ENCODE measurements at regions not wholly inside any gene's neighbourhood (a gene's known extent, or its start where the extent isn't known, plus 50 kb on each side); places are given as distances from the start of the nearest gene placed in this dataset.

DNA sequence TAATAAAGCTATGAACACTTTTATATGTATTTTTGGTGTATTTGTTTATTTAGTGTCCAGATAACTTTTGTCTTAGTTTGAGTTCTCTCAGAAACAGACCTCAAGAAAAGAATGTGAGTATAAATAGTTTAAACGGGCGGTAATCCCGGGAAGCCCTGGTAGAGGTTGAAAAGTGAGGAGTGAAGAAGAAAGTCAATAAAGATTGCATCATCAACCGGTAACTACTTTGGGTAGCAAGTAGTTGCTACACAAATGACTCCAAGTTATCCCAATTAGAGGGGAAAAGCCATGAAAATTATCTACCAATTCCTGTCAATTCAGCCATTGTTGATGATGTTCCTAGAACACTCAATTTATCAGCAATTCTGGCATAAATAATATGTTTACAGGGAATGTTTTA lies 870.3 kb upstream of the RAG2 start:
- H3K4me1 Mint-ChIP-seq (ENCODE audit: unreplicated experiment): no peaks in the 10 kb centered on the region
- H3K4me3 Mint-ChIP-seq (ENCODE audit: unreplicated experiment): no peak overlapping the region
- TF ChIP-seq, protein P1, sequence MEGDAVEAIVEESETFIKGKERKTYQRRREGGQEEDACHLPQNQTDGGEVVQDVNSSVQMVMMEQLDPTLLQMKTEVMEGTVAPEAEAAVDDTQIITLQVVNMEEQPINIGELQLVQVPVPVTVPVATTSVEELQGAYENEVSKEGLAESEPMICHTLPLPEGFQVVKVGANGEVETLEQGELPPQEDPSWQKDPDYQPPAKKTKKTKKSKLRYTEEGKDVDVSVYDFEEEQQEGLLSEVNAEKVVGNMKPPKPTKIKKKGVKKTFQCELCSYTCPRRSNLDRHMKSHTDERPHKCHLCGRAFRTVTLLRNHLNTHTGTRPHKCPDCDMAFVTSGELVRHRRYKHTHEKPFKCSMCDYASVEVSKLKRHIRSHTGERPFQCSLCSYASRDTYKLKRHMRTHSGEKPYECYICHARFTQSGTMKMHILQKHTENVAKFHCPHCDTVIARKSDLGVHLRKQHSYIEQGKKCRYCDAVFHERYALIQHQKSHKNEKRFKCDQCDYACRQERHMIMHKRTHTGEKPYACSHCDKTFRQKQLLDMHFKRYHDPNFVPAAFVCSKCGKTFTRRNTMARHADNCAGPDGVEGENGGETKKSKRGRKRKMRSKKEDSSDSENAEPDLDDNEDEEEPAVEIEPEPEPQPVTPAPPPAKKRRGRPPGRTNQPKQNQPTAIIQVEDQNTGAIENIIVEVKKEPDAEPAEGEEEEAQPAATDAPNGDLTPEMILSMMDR (IDR thresholded peaks at IDR 0.05; ENCODE audit: unreplicated experiment): no peak
- H3K27ac Mint-ChIP-seq (ENCODE audit: unreplicated experiment): no peak overlapping the region
- H3K36me3 Mint-ChIP-seq (ENCODE audit: low read depth, unreplicated experiment): no peaks in the 10 kb centered on the region
- DNase-seq (ENCODE audit: low spot score): no peak
- no peaks in the 10 kb centered on the region for H3K27me3 Mint-ChIP-seq (ENCODE audit: unreplicated experiment)
- no peaks in the 10 kb centered on the region for H3K9me3 Mint-ChIP-seq (ENCODE audit: unreplicated experiment)

DNA sequence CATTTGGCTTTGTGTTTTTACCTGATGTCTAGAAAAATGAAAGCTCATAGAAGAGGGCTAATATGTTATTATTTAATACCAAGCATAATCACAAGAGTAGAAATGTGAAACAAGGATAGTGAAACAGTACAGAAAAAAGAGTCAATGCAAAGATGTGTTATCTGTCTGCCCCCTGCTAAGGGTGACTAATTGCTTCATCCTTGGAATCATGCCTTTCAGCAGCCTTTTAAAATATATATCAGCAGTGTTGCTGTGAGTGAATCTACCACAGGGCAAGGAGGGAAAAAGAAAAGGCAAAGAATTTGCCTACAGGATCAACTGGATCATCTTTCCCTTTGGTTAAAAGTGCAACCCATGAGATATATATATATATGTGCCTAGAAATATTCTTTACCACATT lies 867.2 kb upstream of the RAG2 start:
- H3K4me1 Mint-ChIP-seq (ENCODE audit: unreplicated experiment): no peaks in the 10 kb centered on the region

DNA sequence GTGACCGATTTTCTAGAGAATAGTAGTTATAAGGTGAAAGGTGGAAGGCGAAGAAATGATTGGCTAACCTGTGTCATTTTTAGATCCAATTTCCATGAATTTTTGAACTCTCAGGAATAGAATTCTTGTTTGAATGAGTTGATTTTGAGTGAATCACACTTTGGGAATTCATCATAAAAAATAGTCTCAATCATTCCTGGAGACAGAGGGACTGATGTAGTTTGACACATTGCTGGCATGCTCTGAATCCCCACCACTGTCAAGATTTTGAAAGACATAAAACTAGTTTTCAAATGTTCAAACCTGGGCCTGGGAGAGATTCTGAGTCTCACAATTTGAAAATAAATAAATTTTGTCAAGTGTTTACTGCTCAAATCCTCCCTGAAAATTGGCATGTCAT lies 861.4 kb upstream of the RAG2 start:
- no peaks in the 10 kb centered on the region for H3K4me1 Mint-ChIP-seq (ENCODE audit: unreplicated experiment)
- peaks cover 2% of the 10 kb centered on the region for H3K27me3 Mint-ChIP-seq (ENCODE audit: unreplicated experiment)
- no peaks in the 10 kb centered on the region for H3K9me3 Mint-ChIP-seq (ENCODE audit: unreplicated experiment)
- TF ChIP-seq, protein P1 (IDR thresholded peaks at IDR 0.05; ENCODE audit: unreplicated experiment): no peak
- no peak overlapping the region for H3K4me3 Mint-ChIP-seq (ENCODE audit: unreplicated experiment)
- no peak overlapping the region for H3K27ac Mint-ChIP-seq (ENCODE audit: unreplicated experiment)
- DNase-seq (ENCODE audit: low spot score): no peak
- H3K36me3 Mint-ChIP-seq (ENCODE audit: low read depth, unreplicated experiment): no peaks in the 10 kb centered on the region

More for the DNA sequence above, 867.2 kb upstream of the RAG2 start:
- TF ChIP-seq, protein P1 (IDR thresholded peaks at IDR 0.05; ENCODE audit: unreplicated experiment): no peak
- H3K27me3 Mint-ChIP-seq (ENCODE audit: unreplicated experiment): peaks cover 2% of the 10 kb centered on the region
- H3K27ac Mint-ChIP-seq (ENCODE audit: unreplicated experiment): no peak overlapping the region
- no peak overlapping the region for H3K4me3 Mint-ChIP-seq (ENCODE audit: unreplicated experiment)
- DNase-seq (ENCODE audit: low spot score): no peak
- no peaks in the 10 kb centered on the region for H3K9me3 Mint-ChIP-seq (ENCODE audit: unreplicated experiment)
- H3K36me3 Mint-ChIP-seq (ENCODE audit: low read depth, unreplicated experiment): no peaks in the 10 kb centered on the region

DNA sequence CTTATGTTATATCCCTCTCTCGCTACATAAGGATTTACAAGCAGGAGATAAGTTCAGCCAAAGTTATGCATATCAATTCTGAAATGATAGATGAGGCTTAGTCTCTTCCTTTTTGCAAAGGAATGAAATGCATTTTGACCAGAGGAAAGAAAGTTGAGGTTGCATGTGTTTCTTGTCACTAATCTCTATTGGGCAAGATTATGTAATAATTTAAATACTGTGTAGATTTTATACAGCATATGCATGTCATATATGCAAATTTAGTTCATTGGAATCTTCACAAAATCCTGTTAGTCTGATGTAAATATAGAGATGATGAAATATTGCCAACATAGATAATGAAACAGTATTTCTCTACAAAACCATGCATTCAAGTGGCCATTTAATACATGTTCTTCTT lies 858.7 kb upstream of the RAG2 start:
- no peaks in the 10 kb centered on the region for H3K9me3 Mint-ChIP-seq (ENCODE audit: unreplicated experiment)
- H3K4me3 Mint-ChIP-seq (ENCODE audit: unreplicated experiment): no peak overlapping the region
- TF ChIP-seq, protein P1 (IDR thresholded peaks at IDR 0.05; ENCODE audit: unreplicated experiment): no peak

DNA sequence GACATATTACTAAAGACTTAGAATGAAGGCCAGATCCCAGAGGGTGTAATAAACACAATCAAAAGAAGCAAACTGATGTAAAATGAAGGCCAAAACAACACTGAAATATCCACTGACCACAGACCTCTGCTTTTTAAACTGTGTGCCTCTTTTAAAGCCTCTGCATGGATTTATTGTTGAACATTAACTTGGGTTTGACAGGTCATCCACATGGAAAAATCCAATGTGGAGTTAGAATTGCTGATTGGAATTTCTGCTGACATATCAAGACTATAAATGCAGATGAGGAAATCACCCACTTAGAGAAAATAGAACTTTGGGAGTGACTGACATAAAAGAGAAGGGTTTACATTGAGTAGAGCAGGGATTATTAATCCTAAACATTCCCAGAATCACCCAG lies 853.9 kb upstream of the RAG2 start:
- H3K27ac Mint-ChIP-seq (ENCODE audit: unreplicated experiment): no peak overlapping the region
- H3K9me3 Mint-ChIP-seq (ENCODE audit: unreplicated experiment): no peaks in the 10 kb centered on the region
- DNase-seq (ENCODE audit: low spot score): no peak
- no peak overlapping the region for H3K4me3 Mint-ChIP-seq (ENCODE audit: unreplicated experiment)
- H3K27me3 Mint-ChIP-seq (ENCODE audit: unreplicated experiment): no peaks in the 10 kb centered on the region
- H3K36me3 Mint-ChIP-seq (ENCODE audit: low read depth, unreplicated experiment): no peaks in the 10 kb centered on the region
- H3K4me1 Mint-ChIP-seq (ENCODE audit: unreplicated experiment): no peaks in the 10 kb centered on the region
- TF ChIP-seq, protein P1 (IDR thresholded peaks at IDR 0.05; ENCODE audit: unreplicated experiment): no peak

More for the DNA sequence above, 858.7 kb upstream of the RAG2 start:
- H3K4me1 Mint-ChIP-seq (ENCODE audit: unreplicated experiment): no peaks in the 10 kb centered on the region
- no peaks in the 10 kb centered on the region for H3K27me3 Mint-ChIP-seq (ENCODE audit: unreplicated experiment)
- DNase-seq (ENCODE audit: low spot score): no peak
- no peaks in the 10 kb centered on the region for H3K36me3 Mint-ChIP-seq (ENCODE audit: low read depth, unreplicated experiment)
- H3K27ac Mint-ChIP-seq (ENCODE audit: unreplicated experiment): no peak overlapping the region
